ENCODE measurements at regions not wholly inside any gene's neighbourhood (a gene's known extent, or its start where the extent isn't known, plus 50 kb on each side); places are given as distances from the start of the nearest gene placed in this dataset.

DNA sequence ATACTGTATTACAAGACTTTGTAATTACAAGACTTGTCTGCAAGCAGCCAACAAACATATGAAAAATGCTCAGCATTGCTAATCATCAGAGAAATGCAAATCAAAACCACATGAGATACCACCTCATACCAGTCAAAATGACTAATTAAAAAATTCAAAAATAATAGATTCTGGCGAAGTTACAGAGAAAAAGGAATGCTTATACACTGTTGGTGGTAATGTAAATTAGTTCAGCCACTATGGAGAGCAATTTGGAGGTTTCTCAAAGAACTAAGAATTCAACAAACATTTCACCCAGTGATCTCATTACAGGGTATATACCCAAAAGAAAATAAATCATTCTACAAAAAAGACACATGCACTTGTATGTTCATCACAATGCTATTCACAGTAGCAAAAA lies 617.5 kb upstream of the CCDC54 start:
- TF ChIP-seq CTCF (IDR thresholded peaks at IDR 0.05; ENCODE audit: low read length) (no peak), EZH2 (IDR thresholded peaks at IDR 0.05; ENCODE audit: borderline replicate concordance, low read length) (no peak)

All from OCI-LY1 (cell line).